Activated CD4-positive, alpha-beta T cell treated with anti-CD3 and anti-CD28 coated beads, Interleukin-10, Interleukin-2, amounts not matched to agents 100 ng/mL and 50 ng/mL, durations not matched to agents 16 hours and 8 hours (primary cell): ENCODE measurements at regions not wholly inside any gene's neighbourhood (a gene's known extent, or its start where the extent isn't known, plus 50 kb on each side); places are given as distances from the start of the nearest gene placed in this dataset.
"Not testable (repeated sequence)": the region's sequence is repeated elsewhere in the genome, so short reads cannot be mapped to it uniquely, and the experiment has no call there.

Experiments used
- DNase-seq: peaks from one replicate; pipeline ENCODE4 v3.0.0-alpha.2; 2020

DNA sequence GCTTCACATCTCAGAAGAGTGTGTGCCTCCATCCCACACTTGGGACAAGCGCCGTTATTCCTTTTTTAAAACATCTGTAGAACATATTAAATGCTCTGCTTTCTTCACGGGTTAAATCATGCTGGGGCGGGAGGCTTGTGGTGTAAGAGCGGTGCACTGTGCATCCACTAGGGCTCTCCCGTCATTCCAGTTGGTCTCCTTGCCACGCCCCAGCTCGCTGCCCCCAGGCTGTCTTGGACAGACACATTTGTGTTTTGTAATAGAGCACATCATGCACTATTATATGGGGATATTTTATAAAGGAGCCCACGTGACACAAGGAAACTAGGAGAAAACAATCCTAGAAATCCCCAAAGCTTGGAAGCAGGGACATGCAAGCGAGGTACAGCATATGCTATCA lies 87.7 kb upstream of the PLGLB2 start:
- DNase-seq: not testable (repeated sequence)

DNA sequence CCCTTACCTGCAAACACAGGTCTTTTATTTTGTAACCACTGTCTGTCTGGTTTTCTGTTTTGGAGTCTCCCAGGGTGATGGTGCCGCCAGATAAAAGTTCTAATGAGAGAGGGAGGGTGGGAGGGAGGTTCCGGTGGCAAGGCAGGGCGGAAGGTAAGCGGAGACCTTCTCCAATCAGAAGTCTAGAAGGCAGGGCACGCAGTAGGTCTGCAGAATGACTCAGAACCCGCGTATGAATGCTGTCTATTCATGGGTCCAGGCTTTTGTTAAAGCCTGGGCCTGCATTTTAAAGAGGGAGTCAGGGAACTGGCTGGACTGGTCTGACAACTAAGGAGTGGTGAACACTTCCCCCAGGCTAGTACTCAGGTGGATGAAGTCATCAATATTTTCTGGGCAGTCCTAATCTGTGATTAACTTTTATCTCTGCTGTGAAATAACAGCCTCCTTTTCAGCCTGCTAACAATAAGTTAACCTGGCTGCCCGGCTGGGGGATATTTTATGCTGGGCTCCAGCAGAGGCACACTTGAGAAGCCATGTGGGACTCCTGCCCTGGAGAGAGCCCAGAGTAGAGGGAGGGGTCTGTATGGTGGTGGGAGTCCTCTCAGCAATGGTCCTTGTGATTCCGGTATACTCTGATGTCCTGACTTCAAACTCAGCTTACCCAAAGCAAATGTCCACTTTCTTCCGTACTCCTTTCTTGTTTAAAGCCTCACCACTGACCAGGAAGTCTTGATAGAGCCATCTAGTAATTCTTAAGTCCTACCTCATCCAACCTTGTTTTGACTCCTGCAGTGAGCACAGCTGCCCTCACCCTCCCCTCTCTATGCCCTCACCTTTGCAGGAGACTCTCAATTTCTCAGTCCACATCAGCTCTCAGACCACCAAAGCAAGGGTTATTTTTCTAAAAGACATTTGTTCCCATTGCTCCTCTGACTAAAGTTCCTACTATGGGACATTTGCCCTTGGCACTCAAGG lies 85.3 kb upstream of the PLGLB2 start:
- not testable (repeated sequence) for DNase-seq

- DNase-seq: not testable (repeated sequence)
Observed at GRCh38 chr2:87663347-87663746, 84.5 kb upstream of the PLGLB2 start.

DNA sequence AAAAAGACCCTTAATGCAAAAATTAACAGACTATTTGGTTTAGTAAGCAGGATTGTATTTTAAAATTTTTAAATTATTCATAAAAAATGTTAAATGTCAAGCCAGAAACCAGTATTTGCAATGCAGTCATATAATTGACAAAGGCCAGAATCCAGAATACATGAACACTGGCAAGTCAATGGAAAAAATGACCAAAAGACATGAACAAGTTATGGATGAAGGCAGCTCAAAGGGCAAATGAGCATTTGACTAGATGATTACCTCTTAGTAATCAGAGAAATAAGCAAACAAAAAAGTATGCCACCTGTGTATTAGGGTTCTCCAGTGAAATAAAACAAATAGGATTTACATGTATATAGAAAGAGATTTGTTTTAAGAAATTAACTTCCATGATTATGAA lies 80.9 kb upstream of the PLGLB2 start:
- not testable (repeated sequence) for DNase-seq

- DNase-seq: not testable (repeated sequence)
Observed at GRCh38 chr2:87668361-87668760, 79.5 kb upstream of the PLGLB2 start.

- DNase-seq: not testable (repeated sequence)
Observed at GRCh38 chr2:87669633-87670231, 78.2 kb upstream of the PLGLB2 start.

DNA sequence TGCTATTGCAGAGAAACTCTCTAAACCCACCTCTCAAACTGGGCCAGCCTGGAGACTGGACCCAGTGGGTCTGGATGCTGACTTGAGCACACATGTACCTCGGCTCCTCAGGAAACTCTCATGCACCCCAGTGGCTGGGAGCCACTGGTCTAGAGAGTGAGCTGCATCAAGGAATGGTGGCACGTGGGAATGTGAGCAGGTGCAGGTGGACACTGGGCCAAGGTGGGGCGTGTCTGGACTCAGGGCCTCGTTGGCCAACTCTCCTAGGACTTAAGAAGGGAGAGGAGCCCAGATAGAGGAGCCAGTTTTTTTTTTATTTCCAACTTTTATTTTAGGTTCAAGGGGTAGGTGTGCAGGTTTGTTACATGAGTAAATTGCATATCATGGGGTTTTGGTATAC lies 75.5 kb upstream of the PLGLB2 start:
- not testable (repeated sequence) for DNase-seq

- not testable (repeated sequence) for DNase-seq
Observed at GRCh38 chr2:87674729-87675128, 73.2 kb upstream of the PLGLB2 start.

DNA sequence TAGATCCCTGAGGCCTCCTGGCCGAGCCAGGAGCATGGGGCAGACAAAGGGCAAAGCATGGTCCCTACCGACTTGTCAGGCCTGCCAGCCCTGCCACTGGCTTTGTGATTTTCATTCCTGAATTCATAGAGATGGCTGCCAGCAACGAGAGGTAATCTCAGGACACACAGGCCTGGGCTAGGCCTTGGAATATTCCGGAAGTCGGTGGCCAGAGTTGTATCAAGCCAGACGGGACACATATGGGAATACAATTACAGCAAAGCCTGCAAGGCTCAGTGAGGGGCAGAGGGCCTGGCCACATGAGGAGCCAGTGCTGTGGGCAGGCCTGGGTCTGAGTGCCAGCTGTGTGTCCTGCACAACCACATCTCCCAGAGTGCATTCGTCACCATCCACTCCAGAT lies 72.4 kb upstream of the PLGLB2 start:
- DNase-seq: not testable (repeated sequence)

- not testable (repeated sequence) for DNase-seq
Observed at GRCh38 chr2:87677421-87677923, 70.4 kb upstream of the PLGLB2 start.

DNA sequence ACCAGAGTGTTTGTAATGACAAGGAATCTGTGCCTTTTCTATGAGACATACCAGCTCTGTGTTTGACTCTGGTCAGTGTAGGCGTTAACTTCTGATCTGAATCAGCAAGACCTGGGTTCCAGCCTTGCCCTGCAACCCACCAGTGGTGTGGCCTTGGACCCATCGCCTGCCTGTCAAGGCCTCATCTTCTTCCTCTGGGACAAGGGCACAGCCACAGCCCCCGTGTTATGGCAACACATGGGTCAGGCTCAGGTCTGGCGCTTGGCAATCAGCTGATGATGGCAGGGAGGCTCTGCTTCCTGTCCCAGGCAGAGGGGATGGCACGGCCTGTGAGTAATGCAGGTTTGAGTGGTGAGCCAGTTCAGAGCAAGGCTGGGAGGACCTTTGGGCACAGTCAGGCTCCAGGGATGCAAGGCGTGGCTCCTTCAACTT lies 69.1 kb upstream of the PLGLB2 start:
- not testable (repeated sequence) for DNase-seq

DNA sequence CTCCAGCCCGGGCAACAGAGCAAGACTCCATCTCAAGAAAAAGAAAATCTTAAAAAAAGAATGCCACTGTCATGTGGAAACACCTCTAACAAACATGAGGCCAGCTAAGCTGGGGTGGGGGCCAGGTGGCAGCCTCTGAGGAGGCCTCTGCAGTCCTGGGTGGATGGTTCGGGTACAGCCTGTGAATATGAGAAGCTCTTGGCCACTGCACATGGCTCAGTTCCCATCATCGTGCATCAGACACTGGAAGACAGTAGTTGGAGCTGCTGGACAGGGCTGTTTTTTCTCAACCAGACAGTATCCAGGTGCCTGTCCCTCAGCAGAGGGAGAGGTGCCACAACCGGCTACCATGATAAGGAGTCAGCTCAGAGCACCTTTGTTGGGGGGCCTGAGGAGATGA lies 67.9 kb upstream of the PLGLB2 start:
- DNase-seq: not testable (repeated sequence)

DNA sequence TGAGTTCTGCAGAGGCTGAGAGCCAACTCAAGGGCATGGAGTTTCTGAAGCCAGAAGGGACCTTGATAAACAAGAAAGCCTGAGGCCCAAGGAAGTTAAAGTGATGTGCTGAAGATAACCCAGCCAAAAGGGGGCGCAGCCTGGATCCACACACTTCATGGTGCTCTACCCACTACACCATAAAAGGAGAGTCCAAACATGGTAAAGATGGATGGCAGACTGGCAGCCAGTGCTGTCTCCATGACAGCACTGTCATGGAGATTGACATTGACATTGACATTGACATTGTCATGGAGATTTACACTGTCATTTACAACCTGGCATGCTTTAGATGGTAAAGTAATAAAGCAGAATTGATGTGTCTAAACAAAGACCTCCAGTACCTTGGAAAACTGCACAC lies 67.2 kb upstream of the PLGLB2 start:
- DNase-seq: not testable (repeated sequence)

DNA sequence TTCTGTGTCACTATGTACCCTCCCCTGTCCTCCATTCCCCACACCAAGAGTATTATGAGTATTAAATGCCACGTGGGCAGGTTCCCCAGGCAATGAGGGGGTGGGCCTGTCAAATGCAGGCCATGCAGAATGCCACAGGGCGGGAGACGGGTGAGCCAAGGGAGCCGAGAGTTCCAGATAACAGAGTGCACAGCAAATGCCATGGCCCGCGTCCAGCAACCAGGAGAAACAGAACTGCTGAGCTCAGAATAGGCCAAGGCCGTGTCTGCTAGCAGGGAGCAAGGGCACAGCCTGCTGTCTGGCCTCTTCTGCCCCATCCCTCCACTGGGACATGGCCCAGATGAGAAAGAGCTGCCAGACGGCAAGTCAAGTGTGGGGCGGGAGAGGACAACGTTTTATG lies 64.4 kb upstream of the PLGLB2 start:
- not testable (repeated sequence) for DNase-seq

- DNase-seq: not testable (repeated sequence)
Observed at GRCh38 chr2:87683961-87684360, 63.9 kb upstream of the PLGLB2 start.

GRCh38 chr2:87685558-87685957 lies 62.3 kb upstream of the PLGLB2 start:
- DNase-seq: not testable (repeated sequence)

GRCh38 chr2:87686873-87687549 lies 60.9 kb upstream of the PLGLB2 start:
- DNase-seq: not testable (repeated sequence)

DNA sequence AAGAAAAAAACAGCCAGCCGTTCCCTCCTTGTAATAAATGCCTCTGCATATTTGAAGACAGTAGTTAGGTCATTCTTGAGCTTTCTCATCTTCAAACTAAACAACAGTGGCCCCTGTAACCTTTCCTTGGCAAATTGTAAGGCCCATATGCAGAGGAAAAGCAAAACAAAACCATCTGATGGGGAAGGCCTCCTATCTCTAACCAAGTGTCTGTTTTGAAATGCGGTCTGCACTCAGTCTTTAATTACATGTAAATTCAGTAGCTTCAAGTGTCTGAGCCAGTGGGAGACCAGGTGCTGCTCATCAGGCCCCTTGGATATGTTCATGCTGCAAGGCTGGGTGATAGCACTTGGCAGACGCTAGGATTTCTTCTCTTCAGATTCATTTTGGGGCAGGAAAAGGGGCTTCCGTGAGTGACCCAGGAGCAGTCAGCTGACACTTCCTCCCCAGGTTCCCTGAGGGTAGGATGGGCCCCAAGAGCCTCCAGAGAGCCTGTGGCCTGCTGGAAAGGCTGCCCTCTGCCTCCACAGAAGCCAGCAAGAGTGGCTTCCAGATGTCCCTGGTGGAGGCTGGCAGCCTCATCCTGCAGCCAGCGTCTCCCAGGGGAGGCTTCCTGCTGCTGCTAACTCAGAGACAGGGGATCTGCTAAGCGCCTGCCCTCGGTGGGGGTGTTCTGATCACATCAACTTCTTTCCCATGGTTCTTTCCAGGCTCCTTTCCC lies 60.2 kb upstream of the PLGLB2 start:
- DNase-seq: not testable (repeated sequence)

DNA sequence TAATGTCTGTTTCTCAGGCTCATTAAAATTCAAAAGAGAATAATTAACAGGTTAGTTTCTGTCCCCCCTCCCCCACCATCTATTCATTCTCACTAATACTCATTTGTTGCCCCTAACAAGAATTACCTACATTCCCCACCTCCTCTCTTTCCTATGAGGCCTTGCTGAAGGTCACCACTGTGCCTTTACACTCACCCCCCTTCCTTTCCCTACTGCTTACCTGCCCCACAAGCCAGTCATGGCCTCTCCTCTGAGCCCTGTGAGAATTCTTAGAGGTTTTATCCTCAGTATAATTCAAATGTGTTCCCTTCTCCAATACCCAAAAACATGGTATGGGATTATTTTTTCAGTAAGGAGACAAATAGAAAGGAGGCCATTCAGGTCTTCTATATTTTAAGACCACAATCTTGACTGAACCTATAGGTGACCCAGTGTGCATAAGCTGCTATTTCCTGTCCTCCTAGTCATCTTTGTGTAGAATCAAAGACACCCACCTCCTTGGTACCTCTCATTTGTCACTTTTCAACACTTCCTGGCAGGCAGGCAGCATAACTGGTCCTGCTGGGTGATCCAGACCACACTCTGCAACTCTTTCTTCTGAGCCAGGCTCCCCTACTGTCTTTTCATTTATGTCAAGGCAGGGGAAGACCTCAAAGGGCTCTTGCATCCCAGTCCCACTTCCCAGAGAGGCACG lies 55.8 kb upstream of the PLGLB2 start:
- not testable (repeated sequence) for DNase-seq

- DNase-seq: not testable (repeated sequence)
Observed at GRCh38 chr2:87692914-87693313, 55.0 kb upstream of the PLGLB2 start.

GRCh38 chr2:87693882-87694281 lies 54.0 kb upstream of the PLGLB2 start:
- DNase-seq: peak; percentile 28
